HL-60 (cell line): ENCODE measurements at regions not wholly inside any gene's neighbourhood (a gene's known extent, or its start where the extent isn't known, plus 50 kb on each side); places are given as distances from the start of the nearest gene placed in this dataset.

Experiments
- DNase-seq, 2 experiments: peaks; one replicate each; pipeline ENCODE4 v3.0.0-alpha.2; 2010 to 2020; ENCODE audit warnings: low read depth in 1 of 2, low spot score in 1 of 2
- H3K27ac ChIP-seq: fragments of 250-450 bp; sonication (Bioruptor Pico); replicated peaks from 2 replicates; pipeline ENCODE4 v1.5.1; 2020; ENCODE audit warnings: mild to moderate bottlenecking, moderate library complexity
- H3K27me3 ChIP-seq: fragments of 250-450 bp; sonication (Bioruptor Pico); 2 replicates; pipeline ENCODE4 v1.5.1; 2021; ENCODE audit warnings: mild to moderate bottlenecking, moderate library complexity; ENCODE audit not compliant: insufficient read depth, poor library complexity, severe bottlenecking
- H3K4me3 ChIP-seq: replicated peaks from 2 replicates; pipeline ENCODE4 v1.5.1; 2011; ENCODE audit warnings: mild to moderate bottlenecking, control low read depth, low read length; ENCODE audit not compliant: insufficient read depth
- CTCF ChIP-seq: IDR thresholded peaks from one replicate; pipeline ENCODE4 v1.5.1; 2011; ENCODE audit warnings: low read length, control low read depth, inconsistent platforms; ENCODE audit not compliant: insufficient read depth
- GABPA ChIP-seq: IDR thresholded peaks from 2 replicates; pipeline ENCODE4 v1.6.1; 2012; ENCODE audit warnings: low read depth
- POLR2AphosphoS5 ChIP-seq: IDR thresholded peaks from 2 replicates; pipeline ENCODE4 v1.6.1; 2012; ENCODE audit warnings: low read depth
- REST ChIP-seq: IDR thresholded peaks from 2 replicates; pipeline ENCODE4 v1.6.1; 2012; ENCODE audit warnings: low read depth; ENCODE audit not compliant: insufficient replicate concordance
- SPI1 ChIP-seq: IDR thresholded peaks from 2 replicates; pipeline ENCODE4 v1.6.1; 2012; ENCODE audit warnings: low read depth, mild to moderate bottlenecking, borderline replicate concordance

DNA sequence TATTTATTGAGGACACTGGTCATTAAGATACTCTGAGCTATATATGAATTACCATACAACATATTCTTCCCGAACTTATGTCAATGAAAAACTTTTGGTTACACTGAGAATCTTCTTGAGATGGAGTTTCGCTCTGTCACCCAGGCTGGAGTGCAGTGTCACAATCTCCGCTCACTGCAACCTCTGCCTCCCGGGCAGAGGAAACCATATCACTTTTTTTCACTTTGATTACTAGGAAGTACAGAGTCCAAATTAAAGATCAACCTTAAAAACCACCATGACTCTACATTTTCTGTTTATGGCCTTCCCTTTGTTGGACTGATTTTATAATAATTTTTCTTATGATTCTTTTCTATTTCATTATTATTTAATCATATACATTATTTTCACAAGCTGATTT is 336.5 kb downstream of the FSCB start:
- no peak for TF ChIP-seq SPI1
- H3K27ac ChIP-seq = no peak overlapping the region
- no peak for DNase-seq
- no peaks in the 10 kb centered on the region for H3K27me3 ChIP-seq
- no peak overlapping the region for H3K4me3 ChIP-seq

DNA sequence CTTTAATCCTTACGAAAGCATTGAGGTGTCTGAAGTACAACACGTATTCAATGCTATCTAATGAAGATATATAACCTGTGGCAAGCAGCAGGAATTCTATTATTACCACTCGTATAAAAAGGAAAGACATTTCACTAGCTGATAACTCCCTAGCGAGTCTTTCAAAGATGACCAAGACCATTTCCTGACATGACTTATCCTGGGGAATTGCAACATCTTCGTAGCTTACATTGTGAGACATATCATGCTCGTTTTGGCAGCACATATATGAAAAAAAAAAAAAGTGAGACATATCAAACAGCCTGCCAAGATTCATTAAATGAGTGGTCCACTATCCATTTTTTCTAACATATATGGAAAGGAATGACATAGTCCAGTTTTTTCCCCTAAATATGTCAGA is 337.0 kb downstream of the FSCB start:
- Histone ChIP-seq H3K27me3 (no peaks in the 10 kb centered on the region), H3K4me3 (no peak overlapping the region), H3K27ac (no peak overlapping the region)
- TF ChIP-seq REST (no peak), CTCF (no peak), SPI1 (no peak), GABPA (no peak), POLR2AphosphoS5 (no peak)
- DNase-seq = no peak

DNA sequence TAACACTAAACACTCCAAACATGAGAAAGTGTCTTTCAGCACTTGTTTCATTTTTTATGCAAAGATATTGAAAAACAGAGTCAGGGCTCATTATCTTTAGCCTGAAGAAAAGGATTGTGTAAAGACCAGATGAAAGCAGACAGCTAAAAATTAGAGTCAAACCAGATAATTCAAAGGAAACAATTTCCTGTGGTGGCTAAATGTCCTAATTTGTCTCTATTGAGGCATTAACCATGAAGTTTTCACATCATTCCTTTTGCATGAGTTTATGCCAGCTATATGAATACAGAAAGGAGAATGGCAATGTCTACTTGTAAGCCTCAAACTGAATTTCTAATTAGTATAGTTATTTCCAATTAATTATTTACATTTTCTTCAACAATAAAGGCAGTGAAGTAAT is 338.5 kb downstream of the FSCB start:
- no peak overlapping the region for H3K27ac ChIP-seq
- no peak overlapping the region for H3K4me3 ChIP-seq
- no peaks in the 10 kb centered on the region for H3K27me3 ChIP-seq
- no peak for DNase-seq
- no peak for TF ChIP-seq CTCF
- TF ChIP-seq REST = no peak
- TF ChIP-seq SPI1 = no peak
- TF ChIP-seq POLR2AphosphoS5 = no peak

- no peak for DNase-seq
- H3K27me3 ChIP-seq = no peaks in the 10 kb centered on the region
- H3K4me3 ChIP-seq = no peak overlapping the region
- no peak overlapping the region for H3K27ac ChIP-seq
- TF ChIP-seq GABPA = no peak
- TF ChIP-seq POLR2AphosphoS5 = no peak
- no peak for TF ChIP-seq REST
- no peak for TF ChIP-seq SPI1
- TF ChIP-seq CTCF = no peak
Measured at GRCh38 chr14:44166611-44167010, 340.5 kb downstream of the FSCB start.
